Neuronal stem cell (in vitro differentiated cells): ENCODE measurements at regions not wholly inside any gene's neighbourhood (a gene's known extent, or its start where the extent isn't known, plus 50 kb on each side); places are given as distances from the start of the nearest gene placed in this dataset.

Experiments used
- DNase-seq: peaks from one replicate; pipeline ENCODE4 v3.0.0-alpha.2; 2013; ENCODE audit warnings: low spot score
- H2AFZ ChIP-seq: one replicate; pipeline ENCODE4 v1.6.1; 2013; ENCODE audit warnings: mild to moderate bottlenecking, low read length, inconsistent platforms
- H2AK5ac ChIP-seq: 2 replicates; pipeline ENCODE4 v1.6.1; 2013; ENCODE audit warnings: low read depth, mild to moderate bottlenecking, inconsistent platforms, low read length, moderate library complexity, mixed read lengths
- H2BK120ac ChIP-seq: 2 replicates; pipeline ENCODE4 v1.6.1; 2013; ENCODE audit warnings: low read depth, mild to moderate bottlenecking, inconsistent platforms, low read length, moderate library complexity, mixed read lengths
- H2BK12ac ChIP-seq: one replicate; pipeline ENCODE4 v1.6.1; 2013; ENCODE audit warnings: low read length, inconsistent platforms
- H2BK15ac ChIP-seq: 2 replicates; pipeline ENCODE4 v1.6.1; 2013; ENCODE audit warnings: mild to moderate bottlenecking, low read length, inconsistent platforms, mixed read lengths
- H2BK5ac ChIP-seq: one replicate; pipeline ENCODE4 v1.6.1; 2013; ENCODE audit warnings: inconsistent platforms, mild to moderate bottlenecking, low read length, moderate library complexity
- H3K14ac ChIP-seq: one replicate; pipeline ENCODE4 v1.6.1; 2013; ENCODE audit warnings: low read length, inconsistent platforms
- H3K18ac ChIP-seq: 2 replicates; pipeline ENCODE4 v1.6.1; 2013; ENCODE audit warnings: low read length, inconsistent platforms
- H3K23ac ChIP-seq: 2 replicates; pipeline ENCODE4 v1.6.1; 2013; ENCODE audit warnings: low read depth, mild to moderate bottlenecking, mixed read lengths, low read length, inconsistent platforms; ENCODE audit not compliant: poor library complexity
- H3K27ac ChIP-seq: replicated peaks from 3 replicates; pipeline ENCODE4 v1.5.1; 2013; ENCODE audit warnings: low read length, inconsistent platforms
- H3K27me3 ChIP-seq, 3 experiments: 2 replicates each; pipeline ENCODE4 v1.6.1; 2013; ENCODE audit warnings: low read length in 3 of 3, mild to moderate bottlenecking in 2 of 3, inconsistent platforms in 1 of 3, low read depth in 1 of 3, mixed read lengths in 1 of 3, moderate library complexity in 1 of 3; ENCODE audit not compliant: control insufficient read depth in 3 of 3, insufficient read depth in 3 of 3
- H3K36me3 ChIP-seq, 2 donors: replicated peaks in 1 of 2; 2 replicates each; pipeline ENCODE4 v1.6.1; 2013; ENCODE audit warnings: low read length in 2 of 2; ENCODE audit not compliant: control insufficient read depth in 2 of 2, insufficient read depth in 2 of 2
- H3K4ac ChIP-seq: 2 replicates; pipeline ENCODE4 v1.6.1; 2013; ENCODE audit warnings: inconsistent platforms, mild to moderate bottlenecking, low read length, moderate library complexity
- H3K4me1 ChIP-seq, 2 donors: 1 replicate in 1 of 2; 2 replicates in 1 of 2; pipeline ENCODE4 v1.6.1; 2013; ENCODE audit warnings: low read length in 2 of 2, low read depth in 1 of 2; ENCODE audit not compliant: control insufficient read depth in 2 of 2, insufficient read depth in 1 of 2
- H3K4me2 ChIP-seq: one replicate; pipeline ENCODE4 v1.6.1; 2013; ENCODE audit warnings: mild to moderate bottlenecking, low read length, inconsistent platforms; ENCODE audit not compliant: insufficient read depth, poor library complexity, severe bottlenecking
- H3K4me3 ChIP-seq, 2 donors: 2 replicates each; pipeline ENCODE4 v1.5.1; 2013; ENCODE audit warnings: low read length in 2 of 2, mild to moderate bottlenecking in 2 of 2, inconsistent platforms in 1 of 2, moderate library complexity in 1 of 2
- H3K79me1 ChIP-seq: one replicate; pipeline ENCODE4 v1.6.1; 2013; ENCODE audit warnings: low read depth, mild to moderate bottlenecking, inconsistent platforms, low read length, moderate library complexity
- H3K9ac ChIP-seq: one replicate; pipeline ENCODE4 v1.6.1; 2013; ENCODE audit warnings: mild to moderate bottlenecking, low read depth, low read length, inconsistent platforms; ENCODE audit not compliant: poor library complexity
- H3K9me3 ChIP-seq, 2 donors: replicated peaks in 1 of 2; 2 replicates each; pipeline versions ENCODE3 to v1.6.1; 2013; ENCODE audit warnings: low read length in 2 of 2, mild to moderate bottlenecking in 2 of 2, inconsistent platforms in 1 of 2, low read depth in 1 of 2, mixed read lengths in 1 of 2, moderate library complexity in 1 of 2; ENCODE audit not compliant: control insufficient read depth in 2 of 2, insufficient read depth in 1 of 2
- H4K8ac ChIP-seq: one replicate; pipeline ENCODE4 v1.6.1; 2013; ENCODE audit warnings: low read depth, mild to moderate bottlenecking, inconsistent platforms, low read length, moderate library complexity
- H4K91ac ChIP-seq: one replicate; pipeline ENCODE4 v1.6.1; 2013; ENCODE audit warnings: low read length, low read depth, mild to moderate bottlenecking, inconsistent platforms; ENCODE audit not compliant: poor library complexity
- WGBS, 2 donors: extraction: QIAGEN DNeasy Blood & Tissue Kit; methylation state at CpG; one replicate each; pipeline ENCODE4 v1.1.7; 2013; ENCODE audit warnings: missing lambda C conversion rate in 2 of 2, mixed read lengths in 1 of 2; ENCODE audit not compliant: insufficient read length in 2 of 2, insufficient replicate concordance in 1 of 2; ENCODE audit errors: extremely low coverage in 2 of 2; 5-methylcytosine and 5-hydroxymethylcytosine counted together

GRCh38 chr13:60788156-60788829 is 391.3 kb downstream of the TDRD3 start:
- no CpG with 5 or more reads among the region's 3 CpGs for WGBS, 2 donors
- no peak overlapping the region for H2AK5ac ChIP-seq

GRCh38 chr13:60787083-60787482 is 390.1 kb downstream of the TDRD3 start:
- Histone ChIP-seq H3K79me1 (no peaks in the 10 kb centered on the region), H2AFZ (no peak overlapping the region), H3K4ac (no peak overlapping the region)

More at GRCh38 chr13:60788156-60788829, 391.3 kb downstream of the TDRD3 start:
- no peak overlapping the region for H4K91ac ChIP-seq
- H3K9ac ChIP-seq, result no peak overlapping the region
- no peak overlapping the region for H3K27ac ChIP-seq
- no peaks in the 10 kb centered on the region for H3K4me1 ChIP-seq
- H2BK5ac ChIP-seq, result no peak overlapping the region
- no peak overlapping the region for H3K18ac ChIP-seq
- H3K4ac ChIP-seq, result no peak overlapping the region
- DNase-seq, result no peak
- no peak overlapping the region for H3K14ac ChIP-seq
- no peak overlapping the region for H4K8ac ChIP-seq
- no peak overlapping the region for H2AFZ ChIP-seq
- no peak overlapping the region for H2BK12ac ChIP-seq
- H3K4me2 ChIP-seq, result no peak overlapping the region
- no peak overlapping the region for H3K4me3 ChIP-seq
- H3K27me3 ChIP-seq, result no peaks in the 10 kb centered on the region
- no peak overlapping the region for H2BK15ac ChIP-seq
- H3K9me3 ChIP-seq, result no peaks in the 10 kb centered on the region
- H2BK120ac ChIP-seq, result no peak overlapping the region
- H3K23ac ChIP-seq, result no peak overlapping the region
- no peaks in the 10 kb centered on the region for H3K79me1 ChIP-seq
- no peaks in the 10 kb centered on the region for H3K36me3 ChIP-seq

GRCh38 chr13:60772726-60773125 is 375.7 kb downstream of the TDRD3 start:
- no peak overlapping the region for H3K4ac ChIP-seq
- no peaks in the 10 kb centered on the region for H3K36me3 ChIP-seq
- H3K79me1 ChIP-seq, result no peaks in the 10 kb centered on the region
- no peak overlapping the region for H2BK120ac ChIP-seq
- no peak overlapping the region for H3K4me2 ChIP-seq
- no peak overlapping the region for H3K14ac ChIP-seq
- no peak overlapping the region for H4K91ac ChIP-seq
- DNase-seq, result no peak
- no peak overlapping the region for H4K8ac ChIP-seq
- no peak overlapping the region for H2AK5ac ChIP-seq
- no peak overlapping the region for H2BK15ac ChIP-seq
- no peak overlapping the region for H3K18ac ChIP-seq
- no peak overlapping the region for H3K27ac ChIP-seq
- H3K23ac ChIP-seq, result no peak overlapping the region
- no peaks in the 10 kb centered on the region for H3K4me1 ChIP-seq
- H2BK12ac ChIP-seq, result no peak overlapping the region
- H2BK5ac ChIP-seq, result no peak overlapping the region
- no peak overlapping the region for H3K9ac ChIP-seq
- no peak overlapping the region for H2AFZ ChIP-seq
- H3K4me3 ChIP-seq, result no peak overlapping the region
- H3K27me3 ChIP-seq, result no peaks in the 10 kb centered on the region
- H3K9me3 ChIP-seq, result no peaks in the 10 kb centered on the region

More at GRCh38 chr13:60787083-60787482, 390.1 kb downstream of the TDRD3 start:
- Histone ChIP-seq H3K36me3 (no peaks in the 10 kb centered on the region), H2BK12ac (no peak overlapping the region), H2BK120ac (no peak overlapping the region), H3K9ac (no peak overlapping the region), H2AK5ac (no peak overlapping the region), H3K4me1 (no peaks in the 10 kb centered on the region), H2BK5ac (no peak overlapping the region), H4K8ac (no peak overlapping the region), H3K4me2 (no peak overlapping the region), H3K27ac (no peak overlapping the region), H3K23ac (no peak overlapping the region), H3K14ac (no peak overlapping the region), H2BK15ac (no peak overlapping the region), H3K27me3 (no peaks in the 10 kb centered on the region), H3K9me3 (no peaks in the 10 kb centered on the region), H4K91ac (no peak overlapping the region), H3K4me3 (no peak overlapping the region), H3K18ac (no peak overlapping the region)
- no peak for DNase-seq

GRCh38 chr13:60765700-60766411 is 368.8 kb downstream of the TDRD3 start:
- Histone ChIP-seq H3K4me2 (no peak overlapping the region), H3K14ac (no peak overlapping the region), H2AFZ (peak overlapping the region; percentile 72), H3K9me3 (peaks cover 0 to 13% of the 10 kb centered on the region in 2 donors), H2BK12ac (no peak overlapping the region), H2BK15ac (no peak overlapping the region), H2AK5ac (no peak overlapping the region), H3K36me3 (no peaks in the 10 kb centered on the region), H3K4me3 (peak overlapping the region in 1 of 2 donors; percentile 30), H3K9ac (no peak overlapping the region), H3K27ac (no peak overlapping the region), H2BK120ac (no peak overlapping the region), H2BK5ac (no peak overlapping the region), H3K27me3 (no peaks in the 10 kb centered on the region), H4K91ac (no peak overlapping the region), H3K79me1 (no peaks in the 10 kb centered on the region), H4K8ac (no peak overlapping the region), H3K4ac (no peak overlapping the region), H3K4me1 (peaks cover 3 to 8% of the 10 kb centered on the region in 2 donors), H3K18ac (no peak overlapping the region), H3K23ac (no peak overlapping the region)
- WGBS, 2 donors, result no CpG with 5 or more reads among the region's 5 CpGs
- no peak for DNase-seq
